Gastrocnemius medialis (tissue), 4 donors: ENCODE measurements at regions not wholly inside any gene's neighbourhood (a gene's known extent, or its start where the extent isn't known, plus 50 kb on each side); places are given as distances from the start of the nearest gene placed in this dataset.

Experiments
- ATAC-seq, 2 donors: fragments of 150-250 bp; one replicate each; pipeline ENCODE4 v1.9.1; 2016
- DNase-seq, 2 donors: peaks; one replicate each; pipeline ENCODE4 v3.0.0-alpha.2; 2019
- H3K27ac ChIP-seq, 4 donors: fragments of 200-600 bp; sonication (generic); 1 replicate in 1 of 4; 2 replicates in 3 of 4; pipeline ENCODE4 v1.5.1; 2016 to 2018; ENCODE audit warnings: mild to moderate bottlenecking in 2 of 4, moderate library complexity in 1 of 4
- H3K27me3 ChIP-seq, 3 donors: fragments of 200-600 bp; sonication (generic) in 2 of 3; 1 replicate in 1 of 3; 2 replicates in 2 of 3; pipeline versions ENCODE4 v1.5.1 to v1.6.0; 2016 to 2019; ENCODE audit warnings: mild to moderate bottlenecking in 1 of 3, moderate library complexity in 1 of 3
- H3K36me3 ChIP-seq, 2 donors: fragments of 200-600 bp; sonication (generic) in 1 of 2; one replicate each; pipeline ENCODE4 v1.5.1; 2017 to 2018
- H3K4me1 ChIP-seq, 2 donors: fragments of 200-600 bp; sonication (generic) in 1 of 2; one replicate each; pipeline ENCODE4 v1.5.1; 2016 to 2017; ENCODE audit warnings: mild to moderate bottlenecking in 2 of 2
- H3K4me3 ChIP-seq, 4 donors: fragments of 200-600 bp; sonication (generic) in 3 of 4; 1 replicate in 1 of 4; 2 replicates in 3 of 4; pipeline ENCODE4 v1.5.1; 2016 to 2019; ENCODE audit warnings: mild to moderate bottlenecking in 2 of 4
- H3K9me3 ChIP-seq, 3 donors: fragments of 200-600 bp; sonication (generic) in 2 of 3; 1 replicate in 1 of 3; 2 replicates in 2 of 3; pipeline ENCODE4 v1.5.1; 2016 to 2019
- CTCF ChIP-seq, 5 experiments: fragments of 450-650 bp in 3 of 5; fragments of 200-600 bp in 2 of 5; sonication (generic) in 2 of 5; IDR thresholded peaks in 4 of 5; conservative IDR thresholded peaks in 1 of 5; 1 replicate in 4 of 5; 2 replicates in 1 of 5; pipeline ENCODE4 v1.5.1; 2016 to 2019; ENCODE audit warnings: antibody characterized with exemption in 5 of 5, mild to moderate bottlenecking in 3 of 5, moderate library complexity in 3 of 5
- POLR2A ChIP-seq, 2 donors: fragments of 450-650 bp; IDR thresholded peaks; one replicate each; pipeline ENCODE4 v1.6.1; 2017; ENCODE audit warnings: antibody characterized with exemption in 2 of 2, mild to moderate bottlenecking in 2 of 2, moderate library complexity in 2 of 2
- in situ Hi-C, 4 donors: fragments of 200-750 bp; cut with MboI; loops; one replicate each; pipeline versions ENCODE4 v1.15.0 to v1.8.0; 2017; ENCODE audit warnings: low sequenced_read_pairs in 4 of 4
- intact Hi-C: fragments of 100-400 bp; cut with DNase I; formaldehyde crosslinking; loops from one replicate; pipeline ENCODE4 v1.15.1; 2023; ENCODE audit warnings: low total_unique reads

- intact Hi-C loops (no loop called here), in situ Hi-C loops (no loop called here)
- Histone ChIP-seq H3K36me3 (no peaks in the 10 kb centered on the region), H3K4me3 (no peak overlapping the region), H3K4me1 (no peaks in the 10 kb centered on the region), H3K9me3 (no peaks in the 10 kb centered on the region), H3K27ac (no peak overlapping the region), H3K27me3 (no peaks in the 10 kb centered on the region)
- ATAC-seq (no peak), DNase-seq (no peak)
- no peak for TF ChIP-seq CTCF (IDR thresholded peaks at IDR 0.05 in 4 of 5, conservative IDR thresholded peaks at IDR 0.05 in 1 of 5)
- TF ChIP-seq POLR2A (IDR thresholded peaks at IDR 0.05), result no peak
Measured at GRCh38 chr4:106587558-106587957, 219.0 kb upstream of the GIMD1 start.

GRCh38 chr4:106585915-106586349 lies 217.4 kb upstream of the GIMD1 start:
- in situ Hi-C loops, result no loop called here
- no peaks in the 10 kb centered on the region for H3K36me3 ChIP-seq
- DNase-seq, result no peak
- H3K9me3 ChIP-seq, result no peaks in the 10 kb centered on the region
- H3K4me3 ChIP-seq, result no peak overlapping the region
- H3K4me1 ChIP-seq, result no peaks in the 10 kb centered on the region
- intact Hi-C loops, result no loop called here
- ATAC-seq, result no peak
- TF ChIP-seq POLR2A (IDR thresholded peaks at IDR 0.05) (no peak), CTCF (IDR thresholded peaks at IDR 0.05 in 4 of 5, conservative IDR thresholded peaks at IDR 0.05 in 1 of 5) (no peak)
- H3K27ac ChIP-seq, result no peak overlapping the region
- H3K27me3 ChIP-seq, result no peaks in the 10 kb centered on the region

- H3K27me3 ChIP-seq, result no peaks in the 10 kb centered on the region
- no peak for TF ChIP-seq CTCF (IDR thresholded peaks at IDR 0.05 in 4 of 5, conservative IDR thresholded peaks at IDR 0.05 in 1 of 5)
- TF ChIP-seq POLR2A (IDR thresholded peaks at IDR 0.05), result no peak
- in situ Hi-C loops, result no loop called here
- DNase-seq, result no peak
- H3K36me3 ChIP-seq, result no peaks in the 10 kb centered on the region
- no peak overlapping the region for H3K27ac ChIP-seq
- intact Hi-C loops, result no loop called here
- no peak for ATAC-seq
- no peaks in the 10 kb centered on the region for H3K4me1 ChIP-seq
- H3K9me3 ChIP-seq, result no peaks in the 10 kb centered on the region
- no peak overlapping the region for H3K4me3 ChIP-seq
Measured at GRCh38 chr4:106584337-106584989, 215.9 kb upstream of the GIMD1 start.

- intact Hi-C loops, result no loop called here
- in situ Hi-C loops, result no loop called here
- Histone ChIP-seq H3K4me1 (no peaks in the 10 kb centered on the region), H3K9me3 (no peaks in the 10 kb centered on the region), H3K27me3 (no peaks in the 10 kb centered on the region), H3K4me3 (no peak overlapping the region), H3K36me3 (no peaks in the 10 kb centered on the region), H3K27ac (no peak overlapping the region)
- ATAC-seq (no peak), DNase-seq (no peak)
- TF ChIP-seq POLR2A (IDR thresholded peaks at IDR 0.05), result no peak
- TF ChIP-seq CTCF (IDR thresholded peaks at IDR 0.05 in 4 of 5, conservative IDR thresholded peaks at IDR 0.05 in 1 of 5), result no peak
Measured at GRCh38 chr4:106583567-106583966, 215.0 kb upstream of the GIMD1 start.

GRCh38 chr4:106583108-106583507 lies 214.5 kb upstream of the GIMD1 start:
- no peak for ATAC-seq
- TF ChIP-seq POLR2A (IDR thresholded peaks at IDR 0.05), result no peak
- TF ChIP-seq CTCF (IDR thresholded peaks at IDR 0.05 in 4 of 5, conservative IDR thresholded peaks at IDR 0.05 in 1 of 5), result no peak
- no peaks in the 10 kb centered on the region for H3K9me3 ChIP-seq
- in situ Hi-C loops, result no loop called here
- intact Hi-C loops, result no loop called here
- H3K27me3 ChIP-seq, result no peaks in the 10 kb centered on the region
- H3K27ac ChIP-seq, result no peak overlapping the region
- H3K36me3 ChIP-seq, result no peaks in the 10 kb centered on the region
- no peaks in the 10 kb centered on the region for H3K4me1 ChIP-seq
- H3K4me3 ChIP-seq, result no peak overlapping the region
- DNase-seq, result no peak
